Stimulated activated CD8-positive, alpha-beta memory T cell treated with anti-CD3 and anti-CD28 coated beads, Interleukin-12 subunit alpha, Interleukin-12 subunit beta, amount 100 ng/mL, for 24 hours (primary cell): ENCODE measurements at regions not wholly inside any gene's neighbourhood (a gene's known extent, or its start where the extent isn't known, plus 50 kb on each side); places are given as distances from the start of the nearest gene placed in this dataset.

Experiments
- DNase-seq: peaks from one replicate; pipeline ENCODE4 v3.0.0-alpha.2; 2020; ENCODE audit errors: extremely low read depth

DNA sequence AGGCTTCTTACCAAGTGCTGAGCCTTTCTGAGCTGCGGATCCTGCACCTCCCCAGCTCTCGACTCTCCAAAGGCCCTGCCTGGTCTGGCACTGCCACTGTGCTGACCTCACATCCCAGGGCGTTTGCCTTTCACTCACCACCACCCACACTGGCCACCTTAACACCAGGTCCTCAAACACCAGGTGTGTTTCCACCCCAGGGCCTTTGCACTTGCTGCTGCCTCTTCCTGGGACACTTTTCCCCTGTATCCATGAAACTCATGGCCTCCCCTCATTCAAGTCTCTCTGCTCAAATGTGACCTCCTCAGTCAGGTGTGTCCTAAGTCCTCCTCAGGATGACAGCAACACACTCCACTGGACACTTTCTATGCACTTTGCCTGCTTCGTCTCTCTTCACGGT is 51.4 kb upstream of the ANO1 start:
- DNase-seq = no peak

DNA sequence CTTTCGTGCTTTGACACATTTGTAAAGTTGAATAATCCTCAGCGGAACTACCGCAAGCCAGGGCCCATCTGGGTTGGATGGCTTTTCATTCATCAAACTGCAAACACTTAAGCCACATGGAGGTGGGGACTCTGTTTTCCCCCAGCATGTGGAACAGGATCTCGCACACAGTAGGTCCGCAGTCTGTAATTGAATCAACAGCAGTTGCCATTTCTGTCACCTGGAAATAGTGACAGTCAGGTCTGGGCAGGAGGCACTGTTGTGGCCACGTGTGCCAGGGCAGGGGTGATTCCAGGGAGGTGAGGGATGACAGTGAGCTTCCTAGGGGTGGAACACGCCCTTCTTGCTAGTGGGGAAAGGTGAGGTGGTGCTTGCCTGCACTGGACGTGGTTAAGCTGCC is 50.7 kb upstream of the ANO1 start:
- DNase-seq = no peak

DNA sequence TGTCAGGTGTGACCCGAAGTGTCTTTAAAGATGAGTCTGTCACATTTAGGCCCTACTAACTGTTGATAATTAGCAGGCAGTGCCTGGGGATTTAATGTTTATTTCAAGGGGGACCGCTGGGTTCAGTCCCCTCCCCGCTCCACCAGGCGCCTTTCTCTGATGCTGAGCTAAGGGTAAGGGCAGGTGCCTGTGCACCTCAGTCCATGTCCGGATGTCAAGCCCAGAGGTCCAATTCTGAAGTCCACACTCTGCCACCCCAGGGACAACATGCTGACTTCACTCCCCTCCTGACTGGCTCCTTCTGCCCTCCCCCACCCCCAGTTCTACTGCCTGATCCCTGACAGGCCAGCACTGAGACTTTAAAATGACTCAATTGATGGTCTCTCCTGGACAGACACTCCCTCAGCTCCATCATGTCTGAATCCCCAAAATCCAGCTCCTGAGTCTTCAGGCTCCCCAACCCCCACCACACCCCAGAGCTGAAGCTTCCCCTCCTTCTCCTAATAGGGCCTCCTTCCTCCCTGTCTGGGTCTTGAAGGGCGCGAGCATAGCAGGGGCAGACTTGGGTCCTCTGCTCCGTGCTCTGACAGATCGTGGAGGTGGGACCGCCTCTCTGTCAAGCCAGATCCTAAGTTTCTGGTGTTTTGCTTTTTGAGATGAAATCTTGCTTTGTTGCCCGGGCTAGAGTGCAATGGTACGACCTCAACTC is 49.8 kb upstream of the ANO1 start:
- no peak for DNase-seq
